Heart right ventricle (tissue), 16 donors: ENCODE measurements at regions not wholly inside any gene's neighbourhood (a gene's known extent, or its start where the extent isn't known, plus 50 kb on each side); places are given as distances from the start of the nearest gene placed in this dataset.

ENCODE experiments used
- ATAC-seq, 8 donors: fragments of 200-7000 bp; cut with Tn5 transposase; one replicate each; pipeline ENCODE4 v1.9.1; 2020; ENCODE audit warnings: mild to moderate bottlenecking in 8 of 8, moderate library complexity in 8 of 8, moderate number of reproducible peaks in 1 of 8
- DNase-seq, 2 donors: peaks; one replicate each; pipeline ENCODE4 v3.0.0-alpha.2; 2020
- H3K27ac ChIP-seq, 10 donors: fragments of 200-600 bp; sonication (generic) in 2 of 10; one replicate each; pipeline versions ENCODE4 v1.5.0 to v1.8.0; 2020 to 2022; ENCODE audit warnings: mild to moderate bottlenecking in 3 of 10
- H3K27me3 ChIP-seq, 7 donors: fragments of 200-600 bp; one replicate each; pipeline ENCODE4 v1.8.0; 2021 to 2022; ENCODE audit warnings: mild to moderate bottlenecking in 2 of 7
- H3K36me3 ChIP-seq, 9 donors: fragments of 200-600 bp; sonication (generic) in 1 of 9; one replicate each; pipeline versions ENCODE4 v1.5.0 to v1.8.0; 2020 to 2022; ENCODE audit warnings: mild to moderate bottlenecking in 2 of 9
- H3K4me1 ChIP-seq, 9 donors: fragments of 200-600 bp; sonication (generic) in 1 of 9; one replicate each; pipeline versions ENCODE4 v1.5.0 to v1.8.0; 2020 to 2022; ENCODE audit warnings: mild to moderate bottlenecking in 4 of 9
- H3K4me3 ChIP-seq, 10 donors: fragments of 200-600 bp; sonication (generic) in 2 of 10; one replicate each; pipeline versions ENCODE4 v1.5.0 to v1.8.0; 2020 to 2022; ENCODE audit warnings: mild to moderate bottlenecking in 7 of 10, moderate library complexity in 2 of 10
- H3K9me3 ChIP-seq, 11 donors: fragments of 200-600 bp in 10 of 11; sonication (generic) in 2 of 11; one replicate each; pipeline versions ENCODE4 v1.5.0 to v1.8.0; 2013 to 2022; ENCODE audit warnings: mild to moderate bottlenecking in 2 of 11, control low read depth in 1 of 11, moderate library complexity in 1 of 11
- WGBS, 2 donors: extraction: QIAGEN DNeasy Blood & Tissue Kit; methylation state at CpG; one replicate each; pipeline ENCODE4 v1.1.7; 2013; ENCODE audit warnings: inconsistent platforms in 1 of 2; 5-methylcytosine and 5-hydroxymethylcytosine counted together
- intact Hi-C, 10 donors: fragments of 100-400 bp; cut with DNase I; formaldehyde crosslinking; loops; one replicate each; pipeline versions ENCODE4 v1.11.1 to v1.14.2; 2022
- TF ChIP-seq, protein P1 (sequence below), 9 donors: fragments of 200-600 bp; sonication (generic) in 2 of 9; IDR thresholded peaks; one replicate each; pipeline versions ENCODE4 v1.5.0 to v1.8.0; 2021 to 2022; ENCODE audit warnings: antibody characterized with exemption in 9 of 9, mild to moderate bottlenecking in 5 of 9, moderate library complexity in 1 of 9
- donor health status: Arrhythmogenic right ventricular cardiomyopathy.
- donor health status: ischemic (EF 13 %, LVEDD 7.1; RV severe dilation, severe dysfunction).
- donor health status: healthy with polysubstance abuse.
- donor health status: DM: no; HTN: yes; CAD: no.
- donor health status: DM: no; HTN: no; CAD: no.
- donor health status: ischemic (EF 25% LVEDD 6.9; RV normal size, moderate dysfunction).
- donor health status: ischemic (EF 25% LVEDD 5.7; RV mildly dilated, moderate dysfunction).
- donor health status: healthy.
- donor health status: DM: yes; HTN: yes; CAD: no.
- donor health status: Ischemic cardiomyopathy.
- donor health status: ischemic (EF 35%, LVEDD 5.7; RV mildly dilated, moderate dysfunction).
- donor health status: nonischemic (EF 11% LVEDD 7.7; RV severe dilation, severe dysfunction).
- donor health status: DM: yes; HTN: yes; CAD: no.
- donor health status: PGD.
- donor health status: ischemic (EF 29% LVEDD 5.4; RV normal size, mild dysfunction).
- donor health status: nonischemic (EF 23%, LVEDD 6.1; RV moderate dilation, normal function).

DNA sequence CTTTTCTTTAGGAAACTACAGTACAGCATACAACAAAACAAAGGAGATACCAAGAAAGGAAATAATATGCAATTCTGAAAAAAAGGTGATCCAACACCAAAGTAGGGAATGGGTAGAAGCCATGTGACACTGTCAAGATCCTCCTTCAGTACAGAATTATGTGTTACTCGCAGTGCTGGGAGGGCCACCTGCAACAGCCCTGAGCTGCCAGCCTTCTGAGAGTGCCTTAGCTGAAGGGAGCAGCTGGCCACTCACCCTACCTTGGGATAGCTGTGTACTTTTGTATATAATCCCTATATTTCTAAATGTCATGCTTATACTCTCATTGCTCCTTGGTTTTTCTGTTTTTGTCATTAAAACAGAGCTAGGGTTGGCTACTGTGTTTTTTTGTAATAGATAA, 1518.2 kb upstream of the PCDH20 start:
- DNase-seq = no peak
- no peak overlapping the region for H3K4me3 ChIP-seq
- no peaks in the 10 kb centered on the region for H3K4me1 ChIP-seq
- no peak for ATAC-seq
- 45 to 54% methylated on average over 1 of the region's 1 CpG for WGBS, 2 donors
- no peak overlapping the region for H3K27ac ChIP-seq
- no peaks in the 10 kb centered on the region for H3K27me3 ChIP-seq
- TF ChIP-seq, protein P1, sequence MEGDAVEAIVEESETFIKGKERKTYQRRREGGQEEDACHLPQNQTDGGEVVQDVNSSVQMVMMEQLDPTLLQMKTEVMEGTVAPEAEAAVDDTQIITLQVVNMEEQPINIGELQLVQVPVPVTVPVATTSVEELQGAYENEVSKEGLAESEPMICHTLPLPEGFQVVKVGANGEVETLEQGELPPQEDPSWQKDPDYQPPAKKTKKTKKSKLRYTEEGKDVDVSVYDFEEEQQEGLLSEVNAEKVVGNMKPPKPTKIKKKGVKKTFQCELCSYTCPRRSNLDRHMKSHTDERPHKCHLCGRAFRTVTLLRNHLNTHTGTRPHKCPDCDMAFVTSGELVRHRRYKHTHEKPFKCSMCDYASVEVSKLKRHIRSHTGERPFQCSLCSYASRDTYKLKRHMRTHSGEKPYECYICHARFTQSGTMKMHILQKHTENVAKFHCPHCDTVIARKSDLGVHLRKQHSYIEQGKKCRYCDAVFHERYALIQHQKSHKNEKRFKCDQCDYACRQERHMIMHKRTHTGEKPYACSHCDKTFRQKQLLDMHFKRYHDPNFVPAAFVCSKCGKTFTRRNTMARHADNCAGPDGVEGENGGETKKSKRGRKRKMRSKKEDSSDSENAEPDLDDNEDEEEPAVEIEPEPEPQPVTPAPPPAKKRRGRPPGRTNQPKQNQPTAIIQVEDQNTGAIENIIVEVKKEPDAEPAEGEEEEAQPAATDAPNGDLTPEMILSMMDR (IDR thresholded peaks at IDR 0.05) = no peak
- intact Hi-C loops = no loop called here
- H3K36me3 ChIP-seq = no peaks in the 10 kb centered on the region
- H3K9me3 ChIP-seq = peaks cover 0 to 2% (median 0%) of the 10 kb centered on the region in 11 donors

DNA sequence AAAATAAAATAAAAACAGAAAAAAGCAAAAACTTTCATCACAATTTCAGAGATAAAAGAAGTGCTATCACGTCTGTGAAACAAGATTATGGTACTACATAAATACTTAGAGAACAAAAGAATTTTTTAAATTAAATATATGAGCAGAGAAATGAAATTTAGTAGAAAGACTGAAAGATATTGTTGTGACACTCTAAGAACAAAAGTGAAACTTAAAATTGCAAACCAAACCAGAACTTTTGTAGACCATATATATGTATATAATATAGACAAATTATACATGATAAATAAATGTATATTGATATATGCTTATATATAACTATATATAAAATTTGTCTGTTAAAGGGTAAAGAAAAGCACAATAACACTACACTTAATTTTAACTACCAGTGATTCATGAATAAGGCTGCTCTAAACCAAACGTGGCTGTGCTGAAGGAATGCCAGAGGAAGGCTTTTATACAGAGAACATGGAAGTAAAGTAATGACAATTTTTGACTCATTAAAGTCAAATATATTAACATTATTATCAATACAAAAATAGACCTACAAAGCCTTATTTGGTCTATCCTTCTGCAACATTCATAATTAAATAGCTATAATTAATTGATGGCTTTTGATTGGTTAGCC, 1516.7 kb upstream of the PCDH20 start:
- Histone ChIP-seq H3K4me3 (no peak overlapping the region), H3K4me1 (no peaks in the 10 kb centered on the region), H3K27me3 (no peaks in the 10 kb centered on the region), H3K9me3 (peaks cover 0 to 16% (median 0%) of the 10 kb centered on the region in 11 donors), H3K36me3 (no peaks in the 10 kb centered on the region), H3K27ac (no peak overlapping the region)
- intact Hi-C loops = no loop called here
- WGBS, 2 donors = 21 to 27% methylated on average over 2 of the region's 2 CpGs
- ATAC-seq (no peak), DNase-seq (no peak)
- TF ChIP-seq, protein P1 (IDR thresholded peaks at IDR 0.05) = no peak

DNA sequence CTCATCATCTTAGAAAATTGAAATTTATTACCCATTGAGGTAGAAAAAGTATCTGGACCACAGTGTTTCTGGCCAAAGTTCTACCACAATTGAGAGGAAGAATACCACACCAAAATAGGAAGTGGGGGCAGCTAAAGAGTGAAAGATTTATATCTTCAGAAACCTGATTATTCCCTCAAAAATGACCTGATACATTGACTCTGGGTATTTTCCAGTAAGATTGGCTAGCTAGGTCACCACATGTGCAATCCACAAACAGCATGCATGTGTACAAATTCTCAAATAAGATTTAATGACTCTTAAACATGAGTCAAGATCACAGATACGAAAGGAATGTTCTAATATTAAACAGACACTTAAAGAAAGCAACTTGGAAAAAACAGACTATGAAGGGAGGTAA, 1516.2 kb upstream of the PCDH20 start:
- intact Hi-C loops = no loop called here
- Histone ChIP-seq H3K9me3 (peaks cover 0 to 16% (median 0%) of the 10 kb centered on the region in 11 donors), H3K4me3 (no peak overlapping the region), H3K27ac (no peak overlapping the region), H3K4me1 (no peaks in the 10 kb centered on the region), H3K27me3 (no peaks in the 10 kb centered on the region), H3K36me3 (no peaks in the 10 kb centered on the region)
- DNase-seq (no peak), ATAC-seq (no peak)
- TF ChIP-seq, protein P1 (IDR thresholded peaks at IDR 0.05) = no peak
- WGBS, 2 donors = 18 to 38% methylated on average over 1 of the region's 1 CpG

DNA sequence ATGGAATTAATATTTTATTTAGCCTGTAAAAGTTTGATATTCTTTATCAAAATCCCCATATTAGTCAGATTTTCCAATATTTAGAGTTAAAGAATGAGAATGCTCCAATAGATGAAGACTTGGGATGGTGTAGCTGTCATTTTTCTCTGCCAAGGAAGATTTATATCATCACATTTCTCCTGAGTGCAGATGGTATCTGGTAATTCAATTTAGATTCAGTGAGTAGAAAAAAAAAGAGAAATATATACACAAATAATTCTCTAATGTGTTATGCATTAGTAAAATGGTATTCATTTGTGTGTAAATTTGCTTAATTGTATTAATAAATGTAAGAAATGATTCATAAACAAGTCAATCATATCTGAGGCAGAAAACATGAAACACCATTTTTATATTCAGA, 1508.7 kb upstream of the PCDH20 start:
- intact Hi-C loops = no loop called here
- H3K4me3 ChIP-seq = no peak overlapping the region
- TF ChIP-seq, protein P1 (IDR thresholded peaks at IDR 0.05) = no peak
- DNase-seq (no peak), ATAC-seq (no peak)
- peaks cover 0 to 22% (median 0%) of the 10 kb centered on the region in 11 donors for H3K9me3 ChIP-seq
- no peak overlapping the region for H3K27ac ChIP-seq
- no peaks in the 10 kb centered on the region for H3K27me3 ChIP-seq
- no peaks in the 10 kb centered on the region for H3K36me3 ChIP-seq
- no peaks in the 10 kb centered on the region for H3K4me1 ChIP-seq
